HG02798 (cell line): ENCODE measurements at regions not wholly inside any gene's neighbourhood (a gene's known extent, or its start where the extent isn't known, plus 50 kb on each side); places are given as distances from the start of the nearest gene placed in this dataset.

Experiments
- ATAC-seq: cut with Tn5 transposase; IDR thresholded peaks from one replicate; pipeline ENCODE4 v1.9.1; 2021; ENCODE audit warnings: mild to moderate bottlenecking; ENCODE audit not compliant: unreplicated experiment, poor library complexity

DNA sequence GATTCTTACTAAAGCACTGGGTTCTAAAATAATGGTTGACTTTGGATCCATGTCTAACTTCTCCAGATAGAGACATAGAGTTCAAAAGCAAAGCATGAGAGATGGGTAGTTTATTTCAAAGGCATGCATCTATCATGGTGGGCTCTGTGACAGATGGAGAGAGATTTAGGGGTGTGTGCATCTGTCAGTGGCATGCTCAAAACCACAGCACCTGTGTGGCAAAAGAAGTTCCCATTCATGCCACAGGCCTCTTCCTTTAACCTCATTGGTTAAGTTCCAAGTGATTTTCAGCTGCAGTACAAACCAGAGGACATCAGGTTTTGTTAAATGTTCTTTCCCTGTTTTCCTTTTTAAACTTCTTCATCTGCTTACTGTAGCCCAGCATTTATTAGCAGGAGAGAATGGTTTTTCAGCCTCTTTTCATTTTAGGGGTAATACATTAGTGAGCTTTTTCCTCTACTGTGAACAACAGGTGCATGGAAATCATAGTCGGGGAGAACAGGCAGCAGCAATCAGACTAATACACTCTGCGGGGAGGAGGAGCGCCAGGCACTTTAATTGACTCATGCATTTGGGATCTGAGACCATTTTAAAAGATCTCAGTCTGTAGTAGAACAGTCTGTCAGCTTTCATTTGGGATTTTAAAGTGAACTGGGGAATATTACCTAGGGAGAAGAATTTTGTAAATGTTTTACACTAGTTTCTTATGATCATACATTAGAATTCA lies 52.4 kb upstream of the UPP2 start:
- ATAC-seq: no peak

DNA sequence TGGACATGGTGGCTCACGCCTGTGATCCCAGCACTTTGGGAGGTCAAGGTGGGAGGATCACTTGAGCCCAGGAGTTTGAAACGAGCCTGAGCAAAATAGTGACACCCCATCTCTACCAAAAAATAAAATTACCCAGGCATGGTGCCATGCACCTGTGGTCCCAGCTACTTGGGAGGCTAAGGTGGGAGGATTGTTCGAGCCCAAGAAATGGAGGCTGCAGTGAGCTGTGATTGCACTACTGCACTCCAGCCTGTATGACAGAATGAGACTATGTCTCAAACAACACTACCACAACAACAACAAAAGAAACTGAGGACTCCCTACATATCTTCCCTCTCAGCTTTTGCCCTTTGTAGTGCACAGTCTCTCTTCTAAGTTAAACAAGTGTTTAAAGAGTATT lies 53.3 kb upstream of the UPP2 start:
- no peak for ATAC-seq

- no peak for ATAC-seq
These were observed 54.5 kb upstream of the UPP2 start for GRCh38 chr2:158047156-158047611.

DNA sequence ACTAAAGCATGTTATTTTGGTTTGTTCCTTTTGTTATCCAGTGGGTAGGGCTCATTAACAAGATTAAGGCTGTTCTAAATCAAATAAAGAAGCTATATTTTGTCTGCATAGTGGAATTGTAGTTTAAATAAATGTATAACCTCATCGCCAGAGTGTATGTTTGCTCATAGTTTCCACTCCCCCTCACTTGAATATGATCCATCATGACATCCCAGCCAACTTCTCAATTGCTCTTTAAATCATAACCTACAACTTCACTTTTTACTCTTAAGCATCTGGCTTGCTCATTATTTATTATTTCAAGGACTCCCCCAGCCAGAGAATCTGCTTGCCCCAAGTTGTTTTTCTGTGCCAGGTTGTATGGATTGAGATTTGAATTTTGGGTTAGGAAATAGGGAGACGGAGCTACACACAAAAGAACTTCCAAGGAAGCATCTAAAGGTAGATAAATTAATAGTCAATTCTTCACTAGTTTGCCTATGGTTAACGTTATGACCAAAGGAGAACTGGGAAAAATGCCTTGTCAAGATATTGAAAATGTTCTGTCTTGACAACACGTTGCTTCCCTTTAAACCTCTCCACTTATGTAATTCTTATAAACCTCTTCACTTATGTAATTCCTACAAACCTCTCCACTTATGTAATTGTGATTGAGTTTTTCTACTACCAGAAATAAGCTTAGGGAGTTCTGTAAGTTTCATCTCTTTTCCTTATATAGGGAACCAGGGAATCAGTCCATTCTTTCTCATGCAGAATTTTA lies 55.4 kb upstream of the UPP2 start:
- ATAC-seq: no peak

DNA sequence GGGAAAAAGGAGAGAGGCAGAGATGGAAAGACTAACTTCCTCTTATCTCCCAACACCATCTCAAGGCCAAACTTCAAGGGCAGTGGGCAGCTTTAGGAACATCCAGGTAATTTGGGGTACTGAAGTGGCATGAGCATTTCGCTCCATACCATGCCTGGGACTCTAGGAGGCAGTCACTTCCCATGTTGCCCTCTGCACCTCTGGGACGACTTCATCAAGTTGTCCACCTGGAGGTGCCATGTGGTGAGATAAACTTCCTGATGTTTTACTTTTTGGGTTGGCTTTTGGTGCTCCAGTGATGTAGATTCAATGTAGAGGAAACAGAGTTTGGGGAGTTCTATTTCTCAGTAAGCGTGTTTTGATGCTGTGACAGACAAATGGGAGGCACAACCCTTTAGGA lies 56.3 kb upstream of the UPP2 start:
- ATAC-seq: no peak

- no peak for ATAC-seq
These were observed 58.3 kb upstream of the UPP2 start for GRCh38 chr2:158043181-158043948.

DNA sequence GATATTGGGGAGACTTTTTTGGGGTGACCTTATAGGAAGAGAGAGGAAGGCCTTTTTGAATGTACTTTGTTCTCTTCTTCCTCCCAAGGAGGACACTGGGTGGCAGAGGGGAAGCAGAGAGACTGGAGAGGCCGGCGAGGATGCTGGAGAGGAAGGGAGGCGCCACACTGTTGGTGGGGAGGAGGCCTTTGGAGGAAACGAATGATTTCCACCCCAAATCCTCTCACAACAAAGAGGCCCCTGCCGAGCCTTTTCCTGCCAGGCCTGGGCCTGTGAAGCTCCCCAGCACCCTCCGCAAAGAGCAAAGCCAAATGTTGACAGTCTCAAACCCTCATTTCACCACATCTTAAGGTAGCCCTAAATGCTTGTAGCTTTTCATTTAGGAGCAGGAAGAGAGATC lies 59.0 kb upstream of the UPP2 start:
- no peak for ATAC-seq

- no peak for ATAC-seq
These were observed 59.4 kb upstream of the UPP2 start for GRCh38 chr2:158042245-158042644.

DNA sequence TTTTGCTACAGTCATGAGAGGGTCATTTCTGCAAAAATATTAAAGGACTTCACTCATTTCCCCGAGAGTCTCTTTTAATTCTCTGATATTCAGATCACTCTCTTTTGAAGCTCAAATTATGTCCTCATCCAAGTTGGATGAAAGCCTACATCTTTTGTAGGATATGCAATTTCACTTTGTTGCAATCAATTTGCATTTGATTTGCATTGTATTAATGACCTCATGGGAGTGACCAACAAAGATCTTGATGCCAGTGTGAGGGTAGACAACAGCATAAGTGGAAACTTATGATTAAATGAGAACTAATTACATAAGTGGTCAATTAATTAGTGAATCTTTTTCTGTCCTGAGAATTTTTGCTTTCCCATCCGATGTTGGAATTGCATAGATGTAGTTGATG lies 60.3 kb upstream of the UPP2 start:
- ATAC-seq: no peak

- ATAC-seq: no peak
These were observed 62.8 kb upstream of the UPP2 start for GRCh38 chr2:158038901-158039300.

DNA sequence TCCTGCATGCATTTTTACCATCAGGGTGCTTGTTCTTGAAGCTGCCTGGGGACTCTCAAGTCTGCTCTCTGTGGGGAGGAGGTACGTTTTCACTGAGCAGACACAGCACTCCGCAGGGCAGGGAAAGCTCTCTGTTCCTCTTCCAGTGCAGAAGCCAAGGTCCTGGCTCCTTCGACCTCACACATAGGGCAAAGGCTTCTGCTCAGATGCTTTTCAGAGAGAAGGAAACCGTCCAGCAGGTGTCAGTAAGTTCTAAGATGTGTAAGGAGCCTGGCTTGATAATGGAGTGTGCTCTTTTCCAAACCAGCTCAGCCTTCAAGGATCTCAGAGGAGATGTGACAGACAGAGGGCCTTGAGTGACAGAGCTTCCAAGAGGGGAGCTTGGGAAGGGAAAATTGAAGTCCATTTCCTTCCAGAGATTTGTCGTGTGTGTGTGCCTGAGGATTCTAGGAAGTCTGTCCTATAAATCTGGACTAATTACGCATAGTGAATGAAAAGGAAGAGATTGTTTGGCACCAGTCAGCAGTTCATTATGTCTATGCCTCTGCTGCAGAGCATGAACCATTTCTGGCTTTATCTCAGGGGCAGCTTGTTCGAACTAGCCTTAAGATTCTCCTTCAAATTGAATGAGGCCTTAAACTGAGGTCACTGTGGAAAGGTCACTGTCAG lies 67.3 kb upstream of the UPP2 start:
- peak; percentile 71 for ATAC-seq

- ATAC-seq: no peak
These were observed 70.3 kb upstream of the UPP2 start for GRCh38 chr2:158031371-158031770.

DNA sequence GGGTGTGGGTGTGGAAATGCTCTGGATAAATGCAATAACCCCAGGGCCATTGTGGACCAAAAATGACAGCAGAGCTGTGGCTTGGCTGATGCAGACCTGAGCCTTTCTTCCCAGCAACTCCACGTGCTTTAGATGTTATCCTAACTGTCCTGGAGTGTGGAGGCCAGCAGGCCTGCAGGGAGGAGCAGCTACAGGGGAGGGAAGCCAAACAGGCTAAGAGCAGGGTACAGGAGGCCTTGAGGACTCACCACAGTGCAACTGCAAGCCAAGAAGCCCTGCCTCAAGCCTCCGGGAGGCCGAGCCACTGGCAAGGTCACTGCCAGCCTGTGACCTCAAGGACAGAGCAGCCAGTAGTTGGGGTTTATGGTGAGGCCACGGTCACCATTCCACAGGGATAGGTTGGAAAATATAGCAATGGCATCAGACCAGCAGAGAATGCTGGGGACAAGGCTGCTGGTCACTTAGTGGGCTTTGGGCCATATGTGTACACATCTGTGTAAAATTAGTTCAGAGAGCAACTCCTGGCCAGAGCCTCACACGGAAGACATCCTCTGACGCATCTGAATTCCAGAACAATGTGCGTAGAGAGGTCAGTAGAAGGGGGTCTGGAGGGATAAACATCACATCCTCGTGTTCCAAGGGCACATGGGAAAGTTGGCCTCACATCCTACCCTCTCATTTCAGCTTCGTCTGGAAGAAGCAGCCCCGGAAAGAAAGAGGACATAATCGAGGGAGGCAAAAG lies 76.2 kb upstream of the UPP2 start:
- ATAC-seq: no peak

- peak; percentile 75 for ATAC-seq
These were observed 77.3 kb upstream of the UPP2 start for GRCh38 chr2:158024288-158024898.

GRCh38 chr2:158022888-158023287 lies 78.8 kb upstream of the UPP2 start:
- no peak for ATAC-seq

DNA sequence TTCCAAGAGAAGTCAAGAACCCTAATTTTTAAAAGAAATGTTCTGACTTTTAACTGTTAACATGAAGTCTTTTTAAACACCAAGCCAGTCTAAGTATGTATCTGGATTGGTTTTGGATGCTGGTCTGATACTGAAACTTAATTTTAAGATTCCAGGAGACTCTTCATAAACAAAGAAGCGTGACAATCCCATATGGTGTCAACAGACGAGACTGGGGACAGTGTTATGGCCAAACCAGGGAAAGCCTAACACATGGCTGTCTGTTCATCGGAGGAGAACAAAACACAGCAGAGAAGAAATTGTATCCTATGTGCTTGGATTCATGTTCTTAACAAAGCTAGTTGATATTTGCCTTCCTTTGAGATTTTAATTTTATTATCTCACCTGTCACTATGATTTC lies 80.5 kb upstream of the UPP2 start:
- no peak for ATAC-seq

DNA sequence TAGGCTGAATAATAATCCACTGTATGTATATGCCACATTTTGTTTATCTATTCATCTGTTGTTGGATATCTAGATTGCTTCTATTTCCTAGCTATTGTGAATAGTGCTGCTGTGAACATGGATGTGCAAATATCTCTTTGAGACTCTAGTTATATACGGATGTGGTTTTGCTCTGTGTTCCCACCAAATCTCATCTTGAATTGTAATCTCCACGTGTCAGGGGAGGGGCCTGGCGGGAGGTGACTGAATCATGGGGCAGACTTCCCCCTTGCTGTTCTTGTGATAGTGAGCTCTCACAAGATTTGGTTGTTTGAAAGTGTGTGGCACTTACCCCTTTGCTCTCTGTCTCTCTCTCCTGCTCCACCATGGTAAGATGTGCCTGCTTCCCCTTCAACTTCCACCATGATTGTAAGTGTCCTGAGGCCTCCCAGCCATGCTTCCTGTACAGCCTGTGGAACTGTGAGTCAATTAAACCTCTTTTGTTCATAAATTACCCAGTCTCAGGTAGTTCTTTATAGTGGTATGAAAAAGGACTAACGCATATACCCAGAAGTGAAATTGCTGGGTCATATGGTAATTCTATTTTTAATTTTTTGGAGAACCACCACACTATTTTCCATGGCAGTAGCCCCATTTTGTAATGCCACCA lies 86.1 kb upstream of the UPP2 start:
- ATAC-seq: no peak

DNA sequence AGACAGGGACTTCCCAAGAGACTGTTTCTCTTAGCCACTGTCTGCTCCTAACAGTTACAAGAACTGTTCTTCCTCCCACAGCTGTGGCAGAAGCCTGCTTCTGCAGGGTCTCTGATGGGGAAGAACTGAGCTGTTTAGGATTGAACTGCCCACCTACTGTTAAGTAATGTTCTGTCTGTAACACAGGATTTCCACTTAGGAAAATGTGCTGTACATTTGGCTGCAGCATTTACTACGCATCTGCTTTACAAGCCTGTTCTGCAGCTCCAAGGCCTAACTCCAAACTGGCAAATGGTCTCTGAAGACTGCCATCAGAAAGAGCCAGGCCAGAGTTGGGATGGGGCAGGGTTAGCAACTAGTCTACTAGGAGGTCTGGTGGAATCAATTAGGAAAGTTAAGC lies 87.8 kb upstream of the UPP2 start:
- peak; percentile 37 for ATAC-seq
